PC-9 (cell line): ENCODE measurements at regions not wholly inside any gene's neighbourhood (a gene's known extent, or its start where the extent isn't known, plus 50 kb on each side); places are given as distances from the start of the nearest gene placed in this dataset.

Experiments
- CTCF ChIP-seq: fragments of 200-600 bp; sonication (generic); conservative IDR thresholded peaks from 2 replicates; pipeline ENCODE4 v1.6.1; 2017; ENCODE audit warnings: mixed run types, antibody characterized with exemption, mild to moderate bottlenecking, moderate library complexity
- EZH2 ChIP-seq: fragments of 200-600 bp; sonication (generic); IDR thresholded peaks from 2 replicates; pipeline ENCODE4 v1.8.0; 2017; ENCODE audit warnings: antibody characterized with exemption, low read depth

GRCh38 chr5:17816505-17816904 is 182.2 kb downstream of the TAF11L14 start:
- TF ChIP-seq CTCF = no peak
- TF ChIP-seq EZH2 = no peak
